GM12865 (cell line): ENCODE measurements at regions not wholly inside any gene's neighbourhood (a gene's known extent, or its start where the extent isn't known, plus 50 kb on each side); places are given as distances from the start of the nearest gene placed in this dataset.

ENCODE experiments used
- DNase-seq: peaks from one replicate; pipeline ENCODE4 v3.0.0; 2010; ENCODE audit warnings: low read depth
- H3K4me3 ChIP-seq: 2 replicates; pipeline ENCODE4 v1.5.1; 2011; ENCODE audit warnings: mild to moderate bottlenecking, low read depth, low read length, control low read depth
- CTCF ChIP-seq: IDR thresholded peaks from 2 replicates; pipeline ENCODE4 v1.5.1; 2011; ENCODE audit warnings: low read length, control low read depth, low read depth, inconsistent platforms; ENCODE audit not compliant: insufficient read depth; ENCODE audit errors: missing control alignments

- no peak for DNase-seq
- TF ChIP-seq CTCF, result no peak
- no peak overlapping the region for H3K4me3 ChIP-seq
Observed at GRCh38 chr10:4255751-4256150, 470.7 kb upstream of the KLF6 start.

- DNase-seq, result no peak
- no peak overlapping the region for H3K4me3 ChIP-seq
- no peak for TF ChIP-seq CTCF
Observed at GRCh38 chr10:4254101-4254994, 469.3 kb upstream of the KLF6 start.

- DNase-seq, result no peak
- H3K4me3 ChIP-seq, result no peak overlapping the region
- no peak for TF ChIP-seq CTCF
Observed at GRCh38 chr10:4252701-4253100, 467.7 kb upstream of the KLF6 start.

GRCh38 chr10:4250587-4250887 lies 465.5 kb upstream of the KLF6 start:
- H3K4me3 ChIP-seq, result no peak overlapping the region
- no peak for DNase-seq
- TF ChIP-seq CTCF, result no peak

- no peak for TF ChIP-seq CTCF
- no peak for DNase-seq
- no peak overlapping the region for H3K4me3 ChIP-seq
Observed at GRCh38 chr10:4249841-4250586, 465.0 kb upstream of the KLF6 start.

GRCh38 chr10:4247379-4247778 lies 462.4 kb upstream of the KLF6 start:
- H3K4me3 ChIP-seq, result no peak overlapping the region
- no peak for TF ChIP-seq CTCF
- no peak for DNase-seq
